Keratinocyte (primary cell): ENCODE measurements at regions not wholly inside any gene's neighbourhood (a gene's known extent, or its start where the extent isn't known, plus 50 kb on each side); places are given as distances from the start of the nearest gene placed in this dataset.

ENCODE experiments used
- DNase-seq: peaks from one replicate; pipeline ENCODE4 v3.0.0-alpha.2; 2011; ENCODE audit warnings: low read depth, missing footprints, low spot score
- FAIRE-seq: peaks from 2 replicates; lab custom pipeline; 2011; peaks lifted over from hg19 to GRCh38; lab: Jason Lieb, UNC
- H2AFZ ChIP-seq: 2 replicates; pipeline ENCODE4 v1.6.0; 2012; ENCODE audit warnings: low read length, control low read depth, inconsistent platforms; ENCODE audit not compliant: control insufficient read depth
- H3K27ac ChIP-seq: 2 replicates; pipeline ENCODE4 v1.5.1; 2011; ENCODE audit warnings: low read length; ENCODE audit not compliant: control insufficient read depth, insufficient read depth
- H3K27me3 ChIP-seq: 3 replicates; pipeline ENCODE4 v1.6.0; 2011; ENCODE audit warnings: low read length; ENCODE audit not compliant: control insufficient read depth, insufficient read depth; ENCODE audit errors: extremely low read depth
- H3K36me3 ChIP-seq, 2 experiments: 2 replicates in 1 of 2; 3 replicates in 1 of 2; pipeline ENCODE4 v1.5.1; 2011; ENCODE audit warnings: low read length in 2 of 2, mild to moderate bottlenecking in 1 of 2; ENCODE audit not compliant: control insufficient read depth in 2 of 2, insufficient read depth in 2 of 2; ENCODE audit errors: extremely low read depth in 1 of 2
- H3K4me1 ChIP-seq: 3 replicates; pipeline ENCODE4 v1.5.1; 2011; ENCODE audit warnings: low read length; ENCODE audit not compliant: control insufficient read depth, insufficient read depth; ENCODE audit errors: extremely low read depth
- H3K4me2 ChIP-seq: 3 replicates; pipeline ENCODE4 v1.6.0; 2011; ENCODE audit warnings: low read depth, low read length; ENCODE audit not compliant: control insufficient read depth, insufficient read depth; ENCODE audit errors: extremely low read depth
- H3K4me3 ChIP-seq, 3 experiments: fragments of 200-600 bp in 1 of 3; sonication (generic) in 1 of 3; 2 replicates in 2 of 3; 3 replicates in 1 of 3; pipeline ENCODE4 v1.5.1; 2011 to 2016; ENCODE audit warnings: low read length in 3 of 3, mild to moderate bottlenecking in 3 of 3, control low read depth in 2 of 3, inconsistent platforms in 1 of 3, low read depth in 1 of 3, mixed read lengths in 1 of 3, mixed run types in 1 of 3, moderate library complexity in 1 of 3; ENCODE audit not compliant: control insufficient read depth in 2 of 3, insufficient read depth in 2 of 3; ENCODE audit errors: extremely low read depth in 1 of 3
- H3K79me2 ChIP-seq: 2 replicates; pipeline ENCODE4 v1.6.0; 2012; ENCODE audit warnings: low read length; ENCODE audit not compliant: control insufficient read depth, insufficient read depth
- H3K9ac ChIP-seq: 3 replicates; pipeline ENCODE4 v1.6.0; 2011; ENCODE audit warnings: low read length; ENCODE audit not compliant: control insufficient read depth, insufficient read depth; ENCODE audit errors: extremely low read depth
- H3K9me1 ChIP-seq: 3 replicates; pipeline ENCODE4 v1.6.0; 2011; ENCODE audit warnings: low read length; ENCODE audit not compliant: control insufficient read depth, insufficient read depth; ENCODE audit errors: extremely low read depth
- H3K9me3 ChIP-seq: 2 replicates; pipeline ENCODE4 v1.5.1; 2012; ENCODE audit warnings: low read depth, low read length; ENCODE audit not compliant: control insufficient read depth
- H4K20me1 ChIP-seq: 3 replicates; pipeline ENCODE4 v1.6.0; 2011; ENCODE audit warnings: low read length; ENCODE audit not compliant: control insufficient read depth, insufficient read depth; ENCODE audit errors: extremely low read depth
- CTCF ChIP-seq, 3 experiments: IDR thresholded peaks in 1 of 3; conservative IDR thresholded peaks in 1 of 3; optimal IDR thresholded peaks in 1 of 3; 2 replicates in 2 of 3; 3 replicates in 1 of 3; pipeline versions ENCODE3 to v1.5.1; 2011; ENCODE audit warnings: low read length in 3 of 3, mild to moderate bottlenecking in 3 of 3, moderate library complexity in 2 of 3, control low read depth in 1 of 3, inconsistent platforms in 1 of 3; ENCODE audit not compliant: insufficient read depth in 2 of 3; ENCODE audit errors: extremely low read depth in 1 of 3
- EZH2 ChIP-seq: IDR thresholded peaks from one replicate; pipeline ENCODE4 v1.6.1; 2012; ENCODE audit warnings: inconsistent platforms, mild to moderate bottlenecking, low read length, moderate library complexity
- dilution Hi-C: fragments of 300-500 bp; cut with MboI; formaldehyde crosslinking; loops from one replicate; pipeline ENCODE4 v1.7.0; 2020; ENCODE audit warnings: low sequenced_read_pairs; ENCODE audit not compliant: extremely low pct_ligation_motif_present

- H3K36me3 ChIP-seq, result no peaks in the 10 kb centered on the region
- FAIRE-seq (no peak), DNase-seq (no peak)
- H3K27ac ChIP-seq, result no peak overlapping the region
- H4K20me1 ChIP-seq, result no peaks in the 10 kb centered on the region
- no peak overlapping the region for H3K4me3 ChIP-seq
- TF ChIP-seq CTCF (optimal IDR thresholded peaks at IDR 0.05 in 1 of 3, IDR thresholded peaks at IDR 0.05 in 1 of 3, conservative IDR thresholded peaks at IDR 0.05 in 1 of 3; ENCODE audit: extremely low read depth in 1 of 3, insufficient read depth in 2 of 3, low read length in 3 of 3) (no peak), EZH2 (no peak)
- no peak overlapping the region for H2AFZ ChIP-seq
- H3K9ac ChIP-seq, result no peak overlapping the region
- H3K4me2 ChIP-seq, result no peak overlapping the region
- H3K79me2 ChIP-seq, result no peaks in the 10 kb centered on the region
- dilution Hi-C loops, result no loop called here
- H3K4me1 ChIP-seq, result peaks cover 7% of the 10 kb centered on the region
- no peaks in the 10 kb centered on the region for H3K27me3 ChIP-seq
- H3K9me3 ChIP-seq, result no peaks in the 10 kb centered on the region
- no peaks in the 10 kb centered on the region for H3K9me1 ChIP-seq
These were observed 114.4 kb upstream of the GLI3 start for GRCh38 chr7:42351316-42351935.

- H3K4me1 ChIP-seq, result peaks cover 7% of the 10 kb centered on the region
- H3K4me2 ChIP-seq, result no peak overlapping the region
- H3K36me3 ChIP-seq, result no peaks in the 10 kb centered on the region
- no peak for FAIRE-seq
- no peaks in the 10 kb centered on the region for H3K27me3 ChIP-seq
- no peaks in the 10 kb centered on the region for H4K20me1 ChIP-seq
- no peak for DNase-seq
- no peak overlapping the region for H3K27ac ChIP-seq
- H3K79me2 ChIP-seq, result no peaks in the 10 kb centered on the region
- H3K9me1 ChIP-seq, result no peaks in the 10 kb centered on the region
- dilution Hi-C loops, result no loop called here
- H2AFZ ChIP-seq, result no peak overlapping the region
- TF ChIP-seq EZH2 (no peak), CTCF (optimal IDR thresholded peaks at IDR 0.05 in 1 of 3, IDR thresholded peaks at IDR 0.05 in 1 of 3, conservative IDR thresholded peaks at IDR 0.05 in 1 of 3; ENCODE audit: extremely low read depth in 1 of 3, insufficient read depth in 2 of 3, low read length in 3 of 3) (no peak)
- H3K4me3 ChIP-seq, result no peak overlapping the region
- H3K9ac ChIP-seq, result no peak overlapping the region
- H3K9me3 ChIP-seq, result no peaks in the 10 kb centered on the region
These were observed 113.8 kb upstream of the GLI3 start for GRCh38 chr7:42350801-42351200.
